Lower lobe of right lung (tissue), 2 donors: ENCODE measurements at regions not wholly inside any gene's neighbourhood (a gene's known extent, or its start where the extent isn't known, plus 50 kb on each side); places are given as distances from the start of the nearest gene placed in this dataset.

Source experiments
- ATAC-seq, 2 donors: fragments of 200-7000 bp; cut with Tn5 transposase; one replicate each; pipeline ENCODE4 v1.9.1; 2020 to 2022; ENCODE audit warnings: mild to moderate bottlenecking in 2 of 2, moderate library complexity in 2 of 2
- DNase-seq: peaks from one replicate; pipeline ENCODE4 v3.0.0-alpha.2; 2020
- H3K27ac ChIP-seq: fragments of 200-600 bp; one replicate; pipeline ENCODE4 v1.8.0; 2022
- H3K27me3 ChIP-seq: fragments of 200-600 bp; one replicate; pipeline ENCODE4 v1.8.0; 2022; ENCODE audit warnings: low read depth
- H3K36me3 ChIP-seq: fragments of 200-600 bp; one replicate; pipeline ENCODE4 v1.8.0; 2022; ENCODE audit warnings: mild to moderate bottlenecking
- H3K4me1 ChIP-seq: fragments of 200-600 bp; one replicate; pipeline ENCODE4 v1.8.0; 2022
- H3K4me3 ChIP-seq: fragments of 200-600 bp; one replicate; pipeline ENCODE4 v1.8.0; 2022; ENCODE audit warnings: mild to moderate bottlenecking
- H3K9me3 ChIP-seq: fragments of 200-600 bp; one replicate; pipeline ENCODE4 v1.8.0; 2022
- intact Hi-C: fragments of 100-400 bp; cut with DNase I; formaldehyde crosslinking; loops from one replicate; pipeline ENCODE4 v1.11.0; 2022
- TF ChIP-seq, protein P1 (sequence below): fragments of 200-600 bp; IDR thresholded peaks from one replicate; pipeline ENCODE4 v1.8.0; 2022; ENCODE audit warnings: antibody characterized with exemption, mild to moderate bottlenecking
- donor health status: DM: no; HTN: yes; CAD: no; lungs with severe emphysema.

DNA sequence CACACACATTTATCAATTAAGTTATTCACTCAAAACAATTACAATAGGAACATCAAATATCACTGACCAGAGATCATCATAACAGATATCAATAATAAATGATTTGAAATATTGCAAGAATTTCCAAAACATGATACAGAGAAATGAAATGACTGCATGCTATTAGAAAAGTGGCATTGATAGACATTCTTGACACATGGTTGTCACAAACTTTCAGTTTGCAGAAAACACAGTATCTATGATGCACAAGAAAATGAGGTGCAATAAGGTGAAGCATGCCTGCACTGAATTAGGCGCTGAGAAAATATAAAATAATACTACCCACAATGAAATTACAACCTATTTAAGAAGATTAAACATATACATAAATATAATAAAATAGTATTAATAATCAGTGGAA lies 198.0 kb upstream of the SYT1 start:
- Histone ChIP-seq H3K4me3 (no peak overlapping the region), H3K36me3 (no peaks in the 10 kb centered on the region), H3K9me3 (no peaks in the 10 kb centered on the region), H3K27me3 (no peaks in the 10 kb centered on the region), H3K27ac (no peak overlapping the region), H3K4me1 (no peaks in the 10 kb centered on the region)
- intact Hi-C loops = no loop called here
- TF ChIP-seq, protein P1, sequence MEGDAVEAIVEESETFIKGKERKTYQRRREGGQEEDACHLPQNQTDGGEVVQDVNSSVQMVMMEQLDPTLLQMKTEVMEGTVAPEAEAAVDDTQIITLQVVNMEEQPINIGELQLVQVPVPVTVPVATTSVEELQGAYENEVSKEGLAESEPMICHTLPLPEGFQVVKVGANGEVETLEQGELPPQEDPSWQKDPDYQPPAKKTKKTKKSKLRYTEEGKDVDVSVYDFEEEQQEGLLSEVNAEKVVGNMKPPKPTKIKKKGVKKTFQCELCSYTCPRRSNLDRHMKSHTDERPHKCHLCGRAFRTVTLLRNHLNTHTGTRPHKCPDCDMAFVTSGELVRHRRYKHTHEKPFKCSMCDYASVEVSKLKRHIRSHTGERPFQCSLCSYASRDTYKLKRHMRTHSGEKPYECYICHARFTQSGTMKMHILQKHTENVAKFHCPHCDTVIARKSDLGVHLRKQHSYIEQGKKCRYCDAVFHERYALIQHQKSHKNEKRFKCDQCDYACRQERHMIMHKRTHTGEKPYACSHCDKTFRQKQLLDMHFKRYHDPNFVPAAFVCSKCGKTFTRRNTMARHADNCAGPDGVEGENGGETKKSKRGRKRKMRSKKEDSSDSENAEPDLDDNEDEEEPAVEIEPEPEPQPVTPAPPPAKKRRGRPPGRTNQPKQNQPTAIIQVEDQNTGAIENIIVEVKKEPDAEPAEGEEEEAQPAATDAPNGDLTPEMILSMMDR = no peak
- no peak for ATAC-seq
- DNase-seq = no peak

DNA sequence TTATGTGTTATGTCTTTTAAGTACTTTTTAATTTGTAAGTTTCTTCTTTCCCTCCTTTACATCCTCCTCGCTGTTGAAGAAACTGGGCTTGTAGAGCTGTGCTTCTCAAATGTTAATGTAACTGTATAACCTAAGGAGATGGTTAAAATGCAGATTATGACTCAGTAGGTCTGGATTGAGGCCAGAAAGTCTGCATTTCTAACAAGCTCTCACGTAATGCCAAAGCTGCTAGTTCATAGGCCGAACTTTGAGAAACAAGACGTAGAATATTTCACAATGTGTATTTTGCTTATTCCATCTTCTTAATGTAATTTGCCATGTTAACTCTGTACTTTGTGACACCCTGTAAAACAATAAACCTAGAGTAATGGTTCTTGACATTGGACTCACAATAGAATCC lies 193.3 kb upstream of the SYT1 start:
- H3K27ac ChIP-seq = no peak overlapping the region
- no peaks in the 10 kb centered on the region for H3K9me3 ChIP-seq
- no peaks in the 10 kb centered on the region for H3K27me3 ChIP-seq
- TF ChIP-seq, protein P1 = no peak
- DNase-seq (no peak), ATAC-seq (no peak)
- H3K4me3 ChIP-seq = no peak overlapping the region
- H3K36me3 ChIP-seq = no peaks in the 10 kb centered on the region
- intact Hi-C loops = no loop called here
- no peaks in the 10 kb centered on the region for H3K4me1 ChIP-seq

DNA sequence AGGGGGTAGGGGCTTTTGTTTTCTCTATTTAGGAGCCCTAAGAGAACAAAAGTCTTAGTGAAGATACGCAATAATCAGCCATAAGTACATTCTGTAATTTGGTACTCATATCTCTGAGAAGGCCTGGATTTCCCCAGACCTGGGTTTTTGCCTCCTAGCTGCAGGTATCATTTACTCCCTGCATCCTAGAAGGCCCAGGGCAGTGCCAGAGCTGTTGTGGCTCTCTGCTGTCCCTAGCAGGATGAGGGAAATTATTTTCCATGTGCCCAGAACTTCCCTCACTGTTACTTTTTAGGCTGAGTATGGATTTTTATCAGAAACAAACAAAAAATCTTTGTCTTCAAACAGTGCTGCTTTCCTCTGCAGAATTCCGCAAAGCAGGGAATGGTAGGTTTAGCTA lies 192.5 kb upstream of the SYT1 start:
- H3K27ac ChIP-seq = no peak overlapping the region
- TF ChIP-seq, protein P1 = no peak

DNA sequence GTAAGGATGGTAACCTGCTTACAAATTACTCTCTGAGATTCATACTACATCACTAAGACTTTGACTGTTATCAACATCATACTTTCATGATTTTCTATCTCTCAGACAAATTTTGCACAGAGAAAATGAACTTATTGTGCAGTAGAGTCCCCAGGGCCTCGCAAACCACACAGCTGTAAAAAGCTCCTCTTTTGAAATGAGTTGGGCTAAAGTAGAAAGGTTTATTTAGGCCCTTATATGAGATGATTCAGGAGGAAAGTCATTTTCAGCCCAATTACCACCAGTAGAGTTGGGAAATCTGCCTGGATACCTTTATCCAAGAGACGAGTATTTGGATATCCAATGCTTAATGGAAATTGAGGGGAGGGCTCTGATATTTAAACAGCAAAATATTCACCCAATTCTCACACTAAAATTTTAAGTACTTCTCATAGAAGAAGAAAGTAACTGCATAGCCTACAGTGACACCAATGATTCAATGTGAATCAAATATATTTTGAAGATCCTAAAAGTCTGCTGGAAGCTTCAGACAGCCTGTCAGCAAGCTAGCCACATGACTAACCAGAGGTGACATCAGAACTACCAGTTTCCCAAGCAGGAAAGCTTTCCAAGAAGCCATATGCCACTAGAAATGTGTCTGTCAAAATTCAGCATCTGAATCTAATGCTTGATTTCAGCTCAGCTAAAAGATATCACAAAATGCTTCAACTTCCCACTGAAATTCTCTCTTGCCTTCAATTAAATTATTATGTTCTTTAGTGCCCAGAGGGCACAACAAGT lies 190.1 kb upstream of the SYT1 start:
- no peak for ATAC-seq
- TF ChIP-seq, protein P1 = no peak
- no peaks in the 10 kb centered on the region for H3K27me3 ChIP-seq
- H3K9me3 ChIP-seq = no peaks in the 10 kb centered on the region
- DNase-seq = no peak
- H3K4me3 ChIP-seq = no peak overlapping the region
- no peaks in the 10 kb centered on the region for H3K4me1 ChIP-seq
- intact Hi-C loops = no loop called here
- H3K27ac ChIP-seq = no peak overlapping the region
- H3K36me3 ChIP-seq = no peaks in the 10 kb centered on the region

More for the DNA sequence above, 192.5 kb upstream of the SYT1 start:
- Histone ChIP-seq H3K4me3 (no peak overlapping the region), H3K36me3 (no peaks in the 10 kb centered on the region), H3K4me1 (no peaks in the 10 kb centered on the region), H3K27me3 (no peaks in the 10 kb centered on the region), H3K9me3 (no peaks in the 10 kb centered on the region)
- ATAC-seq (no peak), DNase-seq (no peak)
- intact Hi-C loops = no loop called here

DNA sequence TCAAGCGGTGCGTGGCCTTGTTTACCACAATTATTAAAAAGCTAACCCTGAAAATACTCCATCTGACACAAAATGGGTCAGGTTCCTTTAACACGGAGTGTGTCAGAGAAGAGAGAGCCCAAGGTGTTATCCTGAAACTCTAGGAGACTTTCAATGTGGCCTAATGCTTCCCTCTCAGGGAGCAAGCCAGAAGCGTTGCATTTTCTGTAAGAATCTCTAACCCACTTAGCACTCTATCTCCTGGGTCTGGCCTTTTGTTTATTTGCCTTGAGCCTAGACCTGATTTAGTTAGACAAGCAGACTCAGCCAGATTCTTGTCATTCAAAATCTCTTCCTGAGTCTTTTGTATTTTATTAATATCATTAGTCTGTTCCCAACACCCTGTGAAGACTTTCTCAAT lies 184.0 kb upstream of the SYT1 start:
- ATAC-seq = no peak
- no peaks in the 10 kb centered on the region for H3K36me3 ChIP-seq

More for the DNA sequence above, 184.0 kb upstream of the SYT1 start:
- H3K27ac ChIP-seq = no peak overlapping the region
- no peak overlapping the region for H3K4me3 ChIP-seq
- no peak for DNase-seq
- TF ChIP-seq, protein P1 = no peak
- intact Hi-C loops = no loop called here
- no peaks in the 10 kb centered on the region for H3K4me1 ChIP-seq
- H3K27me3 ChIP-seq = no peaks in the 10 kb centered on the region
- no peaks in the 10 kb centered on the region for H3K9me3 ChIP-seq
